ENCODE measurements at regions not wholly inside any gene's neighbourhood (a gene's known extent, or its start where the extent isn't known, plus 50 kb on each side); places are given as distances from the start of the nearest gene placed in this dataset.

DNA sequence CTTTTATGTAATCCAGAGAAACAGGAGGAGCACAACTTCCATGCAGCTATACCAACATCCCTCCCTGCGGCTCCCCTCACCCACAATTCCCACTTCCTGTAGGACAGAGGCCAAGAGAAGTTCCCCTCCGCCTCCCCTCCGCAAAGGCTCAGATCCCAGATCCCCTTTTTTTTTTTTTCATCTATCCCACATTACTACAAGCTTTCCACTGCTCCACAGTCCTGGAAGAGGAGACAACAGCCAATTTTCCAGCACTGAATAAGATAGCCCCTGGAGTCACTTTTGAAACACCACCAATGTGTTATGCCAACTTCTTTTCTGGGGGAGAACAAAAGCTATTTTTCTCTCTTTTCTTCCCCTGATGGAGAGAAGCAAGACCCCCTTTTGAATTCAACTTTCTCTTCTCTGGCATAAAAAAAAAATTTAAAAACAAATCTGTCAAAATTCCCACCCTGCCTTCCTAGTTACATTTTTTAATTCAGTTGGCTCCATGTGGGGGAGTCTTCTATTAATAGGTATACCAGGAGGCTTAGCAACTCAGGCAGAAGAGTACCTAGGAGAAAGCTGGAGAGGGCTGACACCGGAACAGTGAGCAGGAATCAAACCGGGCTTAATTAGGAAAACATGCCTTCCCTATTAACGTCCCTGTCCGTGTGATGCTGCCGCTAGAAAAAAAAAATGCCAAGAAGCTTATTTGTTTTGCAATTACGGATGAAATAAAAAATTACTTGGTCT, 543.4 kb downstream of the BUD13 start:
- WGBS (ENCODE audit: low lambda C conversion rate) = 55% methylated on average over 9 of the region's 9 CpGs
- H2AFZ ChIP-seq (ENCODE audit: low read depth) = no peak overlapping the region
- H3F3A ChIP-seq (replicated peaks; ENCODE audit: insufficient read depth) = peaks cover 2% of the 10 kb centered on the region
- TF ChIP-seq TAF1 (IDR thresholded peaks at IDR 0.05; ENCODE audit: borderline replicate concordance, low read depth, low read length) (no peak), RFX5 (IDR thresholded peaks at IDR 0.05; ENCODE audit: low read length) (no peak), ELF1 (IDR thresholded peaks at IDR 0.05) (no peak), MAX (IDR thresholded peaks at IDR 0.05; ENCODE audit: low read depth) (no peak), CHD2 (IDR thresholded peaks at IDR 0.05; ENCODE audit: low read length, partially characterized antibody) (no peak), JUND (IDR thresholded peaks at IDR 0.05) (no peak), TEAD4 (IDR thresholded peaks at IDR 0.05; ENCODE audit: borderline replicate concordance, insufficient read depth) (no peak)
- no peaks in the 10 kb centered on the region for H3K79me2 ChIP-seq (ENCODE audit: insufficient read depth)
- no peaks in the 10 kb centered on the region for H3K9me3 ChIP-seq
- no peaks in the 10 kb centered on the region for H3K27me3 ChIP-seq (ENCODE audit: insufficient read depth)
- H3K9ac ChIP-seq = no peak overlapping the region
- H3K27ac ChIP-seq (ENCODE audit: low read depth in 2 of 2, low read length in 1 of 2) = no peak overlapping the region
- no peaks in the 10 kb centered on the region for H4K20me1 ChIP-seq (ENCODE audit: insufficient read depth)
- peaks cover 0 to 27% of the 10 kb centered on the region in 2 experiments; a peak in 1 of 4 replicates for H3K4me1 ChIP-seq (ENCODE audit: control insufficient read depth in 1 of 2, insufficient read depth in 2 of 2, low read depth in 1 of 2, low read length in 1 of 2)
- ChIA-PET POLR2A (no interaction called here), CTCF (interaction anchor here (0.6 to 1.7 kb wide), 6 partner anchors 10 to 270 kb away, joined by 3 to 7 read pairs (median 4); no protein-coding TSS in a partner anchor)
- H3K36me3 ChIP-seq (replicated peaks in 1 of 2; ENCODE audit: control insufficient read depth in 1 of 2, insufficient read depth in 2 of 2, low read length in 1 of 2) = no peaks in the 10 kb centered on the region
- H3K4me3 ChIP-seq (ENCODE audit: low read depth in 2 of 2, low read length in 1 of 2) = no peak overlapping the region
- DNase-seq = no peak
- H3K4me2 ChIP-seq = no peak overlapping the region
- no peaks in the 10 kb centered on the region for H3K9me2 ChIP-seq

GRCh38 chr11:116226731-116227130, 546.1 kb downstream of the BUD13 start:
- ChIA-PET POLR2A (no interaction called here), CTCF (no interaction called here)
- no peaks in the 10 kb centered on the region for H3K9me2 ChIP-seq
- H3K4me2 ChIP-seq = no peak overlapping the region
- 52% methylated on average over 3 of the region's 3 CpGs for WGBS (ENCODE audit: low lambda C conversion rate)
- DNase-seq = no peak
- peak overlapping the region in 1 of 2 experiments; percentile 11; a peak in 1 of 4 replicates for H3K27ac ChIP-seq (ENCODE audit: low read depth in 2 of 2, low read length in 1 of 2)
- no peak overlapping the region for H3K4me3 ChIP-seq (ENCODE audit: low read depth in 2 of 2, low read length in 1 of 2)
- H3K79me2 ChIP-seq (ENCODE audit: insufficient read depth) = no peaks in the 10 kb centered on the region
- H2AFZ ChIP-seq (ENCODE audit: low read depth) = no peak overlapping the region
- TF ChIP-seq CHD2 (IDR thresholded peaks at IDR 0.05; ENCODE audit: low read length, partially characterized antibody) = no peak
- TF ChIP-seq RFX5 (IDR thresholded peaks at IDR 0.05; ENCODE audit: low read length) = no peak
- TF ChIP-seq TCF12 (IDR thresholded peaks at IDR 0.05) = no peak
- TF ChIP-seq FOXJ3 (CRISPR knock-in tag; IDR thresholded peaks at IDR 0.05) = no peak
- no peak for TF ChIP-seq SMC3 (IDR thresholded peaks at IDR 0.05; ENCODE audit: low read depth, low read length)
- no peak for TF ChIP-seq USF2 (IDR thresholded peaks at IDR 0.05; ENCODE audit: borderline replicate concordance, low read depth, low read length)
- TF ChIP-seq ELF1 (IDR thresholded peaks at IDR 0.05) = no peak
- TF ChIP-seq MAX (IDR thresholded peaks at IDR 0.05; ENCODE audit: low read depth) = no peak
- TF ChIP-seq MEF2A (IDR thresholded peaks at IDR 0.05; ENCODE audit: borderline replicate concordance, low read depth) = no peak
- TF ChIP-seq RCOR1 (IDR thresholded peaks at IDR 0.05; ENCODE audit: low read length) = no peak
- no peak for TF ChIP-seq EZH2phosphoT487 (IDR thresholded peaks at IDR 0.05; ENCODE audit: borderline replicate concordance, low read depth)
- TF ChIP-seq, protein P1, sequence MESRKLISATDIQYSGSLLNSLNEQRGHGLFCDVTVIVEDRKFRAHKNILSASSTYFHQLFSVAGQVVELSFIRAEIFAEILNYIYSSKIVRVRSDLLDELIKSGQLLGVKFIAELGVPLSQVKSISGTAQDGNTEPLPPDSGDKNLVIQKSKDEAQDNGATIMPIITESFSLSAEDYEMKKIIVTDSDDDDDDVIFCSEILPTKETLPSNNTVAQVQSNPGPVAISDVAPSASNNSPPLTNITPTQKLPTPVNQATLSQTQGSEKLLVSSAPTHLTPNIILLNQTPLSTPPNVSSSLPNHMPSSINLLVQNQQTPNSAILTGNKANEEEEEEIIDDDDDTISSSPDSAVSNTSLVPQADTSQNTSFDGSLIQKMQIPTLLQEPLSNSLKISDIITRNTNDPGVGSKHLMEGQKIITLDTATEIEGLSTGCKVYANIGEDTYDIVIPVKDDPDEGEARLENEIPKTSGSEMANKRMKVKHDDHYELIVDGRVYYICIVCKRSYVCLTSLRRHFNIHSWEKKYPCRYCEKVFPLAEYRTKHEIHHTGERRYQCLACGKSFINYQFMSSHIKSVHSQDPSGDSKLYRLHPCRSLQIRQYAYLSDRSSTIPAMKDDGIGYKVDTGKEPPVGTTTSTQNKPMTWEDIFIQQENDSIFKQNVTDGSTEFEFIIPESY (IDR thresholded peaks at IDR 0.05; ENCODE audit: borderline replicate concordance, low read depth) = no peak
- peaks cover 0 to 31% of the 10 kb centered on the region in 2 experiments; a peak in 1 of 4 replicates for H3K4me1 ChIP-seq (ENCODE audit: control insufficient read depth in 1 of 2, insufficient read depth in 2 of 2, low read depth in 1 of 2, low read length in 1 of 2)
- no peak overlapping the region for H3K9ac ChIP-seq
- no peaks in the 10 kb centered on the region for H4K20me1 ChIP-seq (ENCODE audit: insufficient read depth)
- no peaks in the 10 kb centered on the region for H3K9me3 ChIP-seq
- H3K27me3 ChIP-seq (ENCODE audit: insufficient read depth) = no peaks in the 10 kb centered on the region
- H3K36me3 ChIP-seq (replicated peaks in 1 of 2; ENCODE audit: control insufficient read depth in 1 of 2, insufficient read depth in 2 of 2, low read length in 1 of 2) = no peaks in the 10 kb centered on the region
- peaks cover 3% of the 10 kb centered on the region for H3F3A ChIP-seq (replicated peaks; ENCODE audit: insufficient read depth)

All from SK-N-SH (cell line).